HepG2 (cell line): ENCODE measurements at regions not wholly inside any gene's neighbourhood (a gene's known extent, or its start where the extent isn't known, plus 50 kb on each side); places are given as distances from the start of the nearest gene placed in this dataset.

Experiments used
- ATAC-seq: fragments of 200-7000 bp; cut with Tn5 transposase; 3 replicates; pipeline ENCODE4 v1.9.1; 2020; ENCODE audit warnings: mild to moderate bottlenecking, moderate library complexity
- BruUV-seq: library from RNA; stranded (reverse); fragments of 400-500 nt; replicated peaks from 2 replicates; lab custom pipeline; 2021; lab: Mats Ljungman, UMichigan
- CTCF ChIA-PET: fragments of 300-600 bp; formaldehyde crosslinking; extraction: SDS; loops from one replicate; lab custom pipeline; 2021; ENCODE audit warnings: low total read pairs, inconsistent platforms, low intra/inter-chr PET ratio; lab: Yijun Ruan, JAX
- POLR2A ChIA-PET: fragments of 350-600 bp; sonication (Branson Sonifier 250); formaldehyde crosslinking; loops from one replicate; lab custom pipeline; 2020; ENCODE audit warnings: antibody characterized with exemption, inconsistent platforms; lab: Yijun Ruan, JAX
- DNase-seq: peaks from one replicate; pipeline ENCODE4 v3.0.0-alpha.2; 2015; ENCODE audit warnings: low spot score
- FAIRE-seq: peaks from 3 replicates; lab custom pipeline; 2011; peaks lifted over from hg19 to GRCh38; lab: Jason Lieb, UNC
- H2AFZ ChIP-seq: one replicate; pipeline ENCODE4 v1.6.1; 2011; ENCODE audit warnings: low read length, inconsistent platforms
- H3K27ac ChIP-seq: fragments of 300-600 bp; 3 replicates; pipeline ENCODE4 v1.8.0; 2011; ENCODE audit warnings: mixed run types, mild to moderate bottlenecking, mixed read lengths, low read length, inconsistent platforms; ENCODE audit not compliant: insufficient read depth; ENCODE audit errors: extremely low read length
- H3K27me3 ChIP-seq, 2 experiments: fragments of 200-600 bp in 1 of 2; 2 replicates in 1 of 2; 3 replicates in 1 of 2; pipeline versions ENCODE4 v1.6.0 to v1.8.0; 2011; ENCODE audit warnings: low read length in 2 of 2, mild to moderate bottlenecking in 2 of 2, moderate library complexity in 2 of 2, inconsistent platforms in 1 of 2; ENCODE audit not compliant: insufficient read depth in 2 of 2, control insufficient read depth in 1 of 2
- H3K36me3 ChIP-seq, 2 experiments: fragments of 200-600 bp in 1 of 2; replicated peaks in 1 of 2; 2 replicates in 1 of 2; 3 replicates in 1 of 2; pipeline versions ENCODE4 v1.5.1 to v1.8.0; 2011; ENCODE audit warnings: low read length in 2 of 2, inconsistent platforms in 1 of 2; ENCODE audit not compliant: insufficient read depth in 2 of 2, control insufficient read depth in 1 of 2
- H3K4me1 ChIP-seq: 2 replicates; pipeline ENCODE4 v1.5.1; 2012; ENCODE audit warnings: low read length, inconsistent platforms; ENCODE audit not compliant: insufficient read depth
- H3K4me2 ChIP-seq: 2 replicates; pipeline ENCODE4 v1.6.0; 2011; ENCODE audit warnings: low read depth, low read length, inconsistent platforms
- H3K4me3 ChIP-seq, 3 experiments: fragments of 200-600 bp in 1 of 3; sonication (generic), shearing (Covaris generic) in 1 of 3; replicated peaks in 1 of 3; 2 replicates each; pipeline ENCODE4 v1.5.1; 2011 to 2016; ENCODE audit warnings: low read length in 3 of 3, inconsistent platforms in 2 of 3, low read depth in 2 of 3, mild to moderate bottlenecking in 2 of 3, control low read depth in 1 of 3, mixed read lengths in 1 of 3; ENCODE audit not compliant: insufficient read depth in 1 of 3
- H3K79me2 ChIP-seq: one replicate; pipeline ENCODE4 v1.6.1; 2011; ENCODE audit warnings: low read length, inconsistent platforms; ENCODE audit not compliant: insufficient read depth
- H3K9ac ChIP-seq: 2 replicates; pipeline ENCODE4 v1.6.0; 2011; ENCODE audit warnings: mild to moderate bottlenecking, low read depth, low read length, inconsistent platforms; ENCODE audit not compliant: insufficient read depth
- H3K9me3 ChIP-seq: 2 replicates; pipeline ENCODE4 v1.5.1; 2012; ENCODE audit warnings: mild to moderate bottlenecking, low read length
- H4K20me1 ChIP-seq: 2 replicates; pipeline ENCODE4 v1.6.0; 2011; ENCODE audit warnings: inconsistent platforms, mild to moderate bottlenecking, low read length, moderate library complexity; ENCODE audit not compliant: insufficient read depth
- CREBL2 ChIP-seq: sonication (generic); formaldehyde crosslinking; IDR thresholded peaks from 2 replicates; pipeline ENCODE4 v1.8.1; 2023; ENCODE audit warnings: missing genetic modification reagents, mild to moderate bottlenecking, borderline replicate concordance
- MAF1 ChIP-seq: sonication (generic); formaldehyde crosslinking; IDR thresholded peaks from 2 replicates; pipeline ENCODE4 v1.5.0; 2020; ENCODE audit warnings: missing genetic modification reagents, borderline replicate concordance
- MYPOP ChIP-seq: sonication (generic); formaldehyde crosslinking; IDR thresholded peaks from 2 replicates; pipeline ENCODE4 v1.8.1; 2023; ENCODE audit warnings: mild to moderate bottlenecking, moderate library complexity, missing genetic modification reagents
- PHF5A ChIP-seq: IDR thresholded peaks from one replicate; pipeline ENCODE4 v1.6.1; 2018; ENCODE audit warnings: low read depth, missing genetic modification reagents; ENCODE audit not compliant: unreplicated experiment
- SCMH1 ChIP-seq: sonication (generic); formaldehyde crosslinking; IDR thresholded peaks from 2 replicates; pipeline ENCODE4 v1.9.0; 2021; ENCODE audit warnings: missing genetic modification reagents, mild to moderate bottlenecking, borderline replicate concordance
- TFDP1 ChIP-seq: IDR thresholded peaks from 2 replicates; pipeline ENCODE4 v1.6.1; 2016; ENCODE audit warnings: missing compliant biosample characterization, missing genetic modification reagents, borderline replicate concordance
- ZBTB34 ChIP-seq: sonication (generic); formaldehyde crosslinking; IDR thresholded peaks from 2 replicates; pipeline ENCODE4 v1.8.0; 2022; ENCODE audit warnings: mild to moderate bottlenecking, missing genetic modification reagents
- ZBTB4 ChIP-seq: sonication (generic); formaldehyde crosslinking; IDR thresholded peaks from 2 replicates; pipeline ENCODE4 v1.4.0; 2020; ENCODE audit warnings: missing genetic modification reagents, mild to moderate bottlenecking, borderline replicate concordance
- ZNF10 ChIP-seq: sonication (generic); formaldehyde crosslinking; IDR thresholded peaks from 2 replicates; pipeline ENCODE4 v1.4.0; 2020; ENCODE audit warnings: mild to moderate bottlenecking, low read depth, missing genetic modification reagents, borderline replicate concordance
- ZNF33A ChIP-seq: sonication (generic); formaldehyde crosslinking; IDR thresholded peaks from 2 replicates; pipeline ENCODE4 v1.5.1; 2020; ENCODE audit warnings: missing genetic modification reagents, mild to moderate bottlenecking, moderate library complexity, borderline replicate concordance
- ZNF563 ChIP-seq: sonication (generic); formaldehyde crosslinking; IDR thresholded peaks from 2 replicates; pipeline ENCODE4 v1.8.0; 2022; ENCODE audit warnings: mild to moderate bottlenecking, moderate library complexity, missing genetic modification reagents
- ZNF772 ChIP-seq: sonication (generic); formaldehyde crosslinking; IDR thresholded peaks from 2 replicates; pipeline ENCODE4 v1.5.0; 2020; ENCODE audit warnings: mild to moderate bottlenecking, missing genetic modification reagents
- WGBS: methylation state at CpG from one replicate; pipeline ENCODE4 v1.1.6; 2017; ENCODE audit warnings: low lambda C conversion rate; 5-methylcytosine and 5-hydroxymethylcytosine counted together
- in situ Hi-C: cut with HindIII; loops from 2 replicates; pipeline ENCODE4 v1.10.0; 2017; ENCODE audit warnings: low pct_unique_long_range_greater_than_20kb; ENCODE audit not compliant: extremely low pct_ligation_motif_present
- intact Hi-C: fragments of 100-400 bp; cut with micrococcal nuclease; formaldehyde crosslinking; loops from one replicate; pipeline ENCODE4 v1.10.0; 2022; ENCODE audit not compliant: unreplicated experiment

GRCh38 chr13:33575378-33575777 is 242.6 kb upstream of the RFC3 start:
- POLR2A ChIA-PET = no interaction called here
- FAIRE-seq = no peak
- in situ Hi-C loops = no loop called here

More at GRCh38 chr13:33575378-33575777, 242.6 kb upstream of the RFC3 start:
- no peak overlapping the region for H3K4me3 ChIP-seq
- no peak for TF ChIP-seq SCMH1
- no peak for TF ChIP-seq MYPOP
- TF ChIP-seq TFDP1 (CRISPR knock-in tag) = no peak
- no peak for TF ChIP-seq PHF5A (CRISPR knock-in tag)
- TF ChIP-seq CREBL2 (CRISPR knock-in tag) = no peak
- no peak for TF ChIP-seq ZNF563 (CRISPR knock-in tag)
- TF ChIP-seq ZBTB4 (CRISPR knock-in tag) = no peak
- no peak for TF ChIP-seq ZBTB34 (CRISPR knock-in tag)
- no peak for TF ChIP-seq ZNF33A (CRISPR knock-in tag)
- no peak for TF ChIP-seq ZNF10
- TF ChIP-seq ZNF772 (CRISPR knock-in tag) = no peak
- TF ChIP-seq MAF1 (CRISPR knock-in tag) = no peak
- TF ChIP-seq, all 625 proteins: peak for 0
- Histone ChIP-seq H3K36me3 (no peaks in the 10 kb centered on the region), H3K27ac (no peak overlapping the region), H3K27me3 (no peaks in the 10 kb centered on the region; a peak in 1 of 5 replicates), H3K79me2 (no peaks in the 10 kb centered on the region), H2AFZ (no peak overlapping the region), H3K4me2 (no peak overlapping the region), H3K4me1 (no peaks in the 10 kb centered on the region), H4K20me1 (no peaks in the 10 kb centered on the region), H3K9me3 (no peaks in the 10 kb centered on the region), H3K9ac (no peak overlapping the region)
- DNase-seq = no peak
- CTCF ChIA-PET = no interaction called here
- 100% methylated on average over 1 of the region's 1 CpG for WGBS
- BruUV-seq = no TSS peak
- intact Hi-C loops = no loop called here
- ATAC-seq = no peak
